H1 (cell line): ENCODE measurements at regions not wholly inside any gene's neighbourhood (a gene's known extent, or its start where the extent isn't known, plus 50 kb on each side); places are given as distances from the start of the nearest gene placed in this dataset.

Experiments
- BRCA1 ChIP-seq: IDR thresholded peaks from 2 replicates; pipeline ENCODE4 v1.6.1; 2012; ENCODE audit warnings: low read depth, low read length, improper control_type of control experiment
- CBX5 ChIP-seq: fragments of 300-800, 300-1000 bp; sonication (generic); IDR thresholded peaks from 2 replicates; pipeline ENCODE4 v1.7.1; 2016; ENCODE audit warnings: antibody characterized with exemption, low read length, low read depth
- CEBPB ChIP-seq: IDR thresholded peaks from 2 replicates; pipeline ENCODE4 v1.6.1; 2012; ENCODE audit warnings: low read depth, low read length
- KDM4A ChIP-seq: IDR thresholded peaks from one replicate; pipeline ENCODE4 v1.7.1; 2012; ENCODE audit warnings: low read depth, mild to moderate bottlenecking, moderate library complexity, low read length, inconsistent platforms; ENCODE audit not compliant: severe bottlenecking
- NANOG ChIP-seq: IDR thresholded peaks from 2 replicates; pipeline ENCODE4 v1.6.1; 2011; ENCODE audit warnings: low read length, low read depth, mild to moderate bottlenecking, inconsistent platforms; ENCODE audit not compliant: insufficient read depth, poor library complexity, severe bottlenecking
- POLR2A ChIP-seq, 2 experiments: IDR thresholded peaks; 1 replicate in 1 of 2; 2 replicates in 1 of 2; pipeline ENCODE4 v1.6.1; 2011; ENCODE audit warnings: low read depth in 2 of 2, low read length in 2 of 2, mild to moderate bottlenecking in 2 of 2; ENCODE audit errors: control extremely low read depth in 1 of 2
- RXRA ChIP-seq: IDR thresholded peaks from 2 replicates; pipeline ENCODE4 v1.6.1; 2011; ENCODE audit warnings: low read depth, mild to moderate bottlenecking, low read length, moderate library complexity; ENCODE audit not compliant: insufficient read depth
- SAP30 ChIP-seq: fragments of 300-600 bp; sonication (generic); IDR thresholded peaks from 2 replicates; pipeline ENCODE4 v1.7.1; 2012; ENCODE audit warnings: low read length, moderate library complexity, mild to moderate bottlenecking, inconsistent platforms; ENCODE audit not compliant: insufficient read depth, insufficient replicate concordance
- SIN3A ChIP-seq, 2 experiments: IDR thresholded peaks in 1 of 2; conservative IDR thresholded peaks in 1 of 2; 2 replicates each; pipeline ENCODE4 v1.6.1; 2011 to 2012; ENCODE audit warnings: low read length in 2 of 2, improper control_type of control experiment in 1 of 2, low read depth in 1 of 2, mild to moderate bottlenecking in 1 of 2
- SP2 ChIP-seq: IDR thresholded peaks from 2 replicates; pipeline ENCODE4 v1.6.1; 2012; ENCODE audit warnings: mild to moderate bottlenecking, low read length, inconsistent platforms
- SP4 ChIP-seq: IDR thresholded peaks from 2 replicates; pipeline ENCODE4 v1.6.1; 2012; ENCODE audit warnings: low read length, inconsistent platforms
- TF ChIP-seq, protein P1 (sequence below): fragments of 300-600 bp; sonication (generic); IDR thresholded peaks from 2 replicates; pipeline ENCODE4 v1.7.1; 2012; ENCODE audit warnings: low read length, moderate library complexity, mild to moderate bottlenecking, inconsistent platforms; ENCODE audit not compliant: insufficient replicate concordance

- TF ChIP-seq, protein P1, sequence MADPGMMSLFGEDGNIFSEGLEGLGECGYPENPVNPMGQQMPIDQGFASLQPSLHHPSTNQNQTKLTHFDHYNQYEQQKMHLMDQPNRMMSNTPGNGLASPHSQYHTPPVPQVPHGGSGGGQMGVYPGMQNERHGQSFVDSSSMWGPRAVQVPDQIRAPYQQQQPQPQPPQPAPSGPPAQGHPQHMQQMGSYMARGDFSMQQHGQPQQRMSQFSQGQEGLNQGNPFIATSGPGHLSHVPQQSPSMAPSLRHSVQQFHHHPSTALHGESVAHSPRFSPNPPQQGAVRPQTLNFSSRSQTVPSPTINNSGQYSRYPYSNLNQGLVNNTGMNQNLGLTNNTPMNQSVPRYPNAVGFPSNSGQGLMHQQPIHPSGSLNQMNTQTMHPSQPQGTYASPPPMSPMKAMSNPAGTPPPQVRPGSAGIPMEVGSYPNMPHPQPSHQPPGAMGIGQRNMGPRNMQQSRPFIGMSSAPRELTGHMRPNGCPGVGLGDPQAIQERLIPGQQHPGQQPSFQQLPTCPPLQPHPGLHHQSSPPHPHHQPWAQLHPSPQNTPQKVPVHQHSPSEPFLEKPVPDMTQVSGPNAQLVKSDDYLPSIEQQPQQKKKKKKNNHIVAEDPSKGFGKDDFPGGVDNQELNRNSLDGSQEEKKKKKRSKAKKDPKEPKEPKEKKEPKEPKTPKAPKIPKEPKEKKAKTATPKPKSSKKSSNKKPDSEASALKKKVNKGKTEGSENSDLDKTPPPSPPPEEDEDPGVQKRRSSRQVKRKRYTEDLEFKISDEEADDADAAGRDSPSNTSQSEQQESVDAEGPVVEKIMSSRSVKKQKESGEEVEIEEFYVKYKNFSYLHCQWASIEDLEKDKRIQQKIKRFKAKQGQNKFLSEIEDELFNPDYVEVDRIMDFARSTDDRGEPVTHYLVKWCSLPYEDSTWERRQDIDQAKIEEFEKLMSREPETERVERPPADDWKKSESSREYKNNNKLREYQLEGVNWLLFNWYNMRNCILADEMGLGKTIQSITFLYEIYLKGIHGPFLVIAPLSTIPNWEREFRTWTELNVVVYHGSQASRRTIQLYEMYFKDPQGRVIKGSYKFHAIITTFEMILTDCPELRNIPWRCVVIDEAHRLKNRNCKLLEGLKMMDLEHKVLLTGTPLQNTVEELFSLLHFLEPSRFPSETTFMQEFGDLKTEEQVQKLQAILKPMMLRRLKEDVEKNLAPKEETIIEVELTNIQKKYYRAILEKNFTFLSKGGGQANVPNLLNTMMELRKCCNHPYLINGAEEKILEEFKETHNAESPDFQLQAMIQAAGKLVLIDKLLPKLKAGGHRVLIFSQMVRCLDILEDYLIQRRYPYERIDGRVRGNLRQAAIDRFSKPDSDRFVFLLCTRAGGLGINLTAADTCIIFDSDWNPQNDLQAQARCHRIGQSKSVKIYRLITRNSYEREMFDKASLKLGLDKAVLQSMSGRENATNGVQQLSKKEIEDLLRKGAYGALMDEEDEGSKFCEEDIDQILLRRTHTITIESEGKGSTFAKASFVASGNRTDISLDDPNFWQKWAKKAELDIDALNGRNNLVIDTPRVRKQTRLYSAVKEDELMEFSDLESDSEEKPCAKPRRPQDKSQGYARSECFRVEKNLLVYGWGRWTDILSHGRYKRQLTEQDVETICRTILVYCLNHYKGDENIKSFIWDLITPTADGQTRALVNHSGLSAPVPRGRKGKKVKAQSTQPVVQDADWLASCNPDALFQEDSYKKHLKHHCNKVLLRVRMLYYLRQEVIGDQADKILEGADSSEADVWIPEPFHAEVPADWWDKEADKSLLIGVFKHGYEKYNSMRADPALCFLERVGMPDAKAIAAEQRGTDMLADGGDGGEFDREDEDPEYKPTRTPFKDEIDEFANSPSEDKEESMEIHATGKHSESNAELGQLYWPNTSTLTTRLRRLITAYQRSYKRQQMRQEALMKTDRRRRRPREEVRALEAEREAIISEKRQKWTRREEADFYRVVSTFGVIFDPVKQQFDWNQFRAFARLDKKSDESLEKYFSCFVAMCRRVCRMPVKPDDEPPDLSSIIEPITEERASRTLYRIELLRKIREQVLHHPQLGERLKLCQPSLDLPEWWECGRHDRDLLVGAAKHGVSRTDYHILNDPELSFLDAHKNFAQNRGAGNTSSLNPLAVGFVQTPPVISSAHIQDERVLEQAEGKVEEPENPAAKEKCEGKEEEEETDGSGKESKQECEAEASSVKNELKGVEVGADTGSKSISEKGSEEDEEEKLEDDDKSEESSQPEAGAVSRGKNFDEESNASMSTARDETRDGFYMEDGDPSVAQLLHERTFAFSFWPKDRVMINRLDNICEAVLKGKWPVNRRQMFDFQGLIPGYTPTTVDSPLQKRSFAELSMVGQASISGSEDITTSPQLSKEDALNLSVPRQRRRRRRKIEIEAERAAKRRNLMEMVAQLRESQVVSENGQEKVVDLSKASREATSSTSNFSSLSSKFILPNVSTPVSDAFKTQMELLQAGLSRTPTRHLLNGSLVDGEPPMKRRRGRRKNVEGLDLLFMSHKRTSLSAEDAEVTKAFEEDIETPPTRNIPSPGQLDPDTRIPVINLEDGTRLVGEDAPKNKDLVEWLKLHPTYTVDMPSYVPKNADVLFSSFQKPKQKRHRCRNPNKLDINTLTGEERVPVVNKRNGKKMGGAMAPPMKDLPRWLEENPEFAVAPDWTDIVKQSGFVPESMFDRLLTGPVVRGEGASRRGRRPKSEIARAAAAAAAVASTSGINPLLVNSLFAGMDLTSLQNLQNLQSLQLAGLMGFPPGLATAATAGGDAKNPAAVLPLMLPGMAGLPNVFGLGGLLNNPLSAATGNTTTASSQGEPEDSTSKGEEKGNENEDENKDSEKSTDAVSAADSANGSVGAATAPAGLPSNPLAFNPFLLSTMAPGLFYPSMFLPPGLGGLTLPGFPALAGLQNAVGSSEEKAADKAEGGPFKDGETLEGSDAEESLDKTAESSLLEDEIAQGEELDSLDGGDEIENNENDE: no peak
- no peak for TF ChIP-seq CBX5
- TF ChIP-seq KDM4A: no peak
- TF ChIP-seq SAP30: no peak
- TF ChIP-seq SP4: no peak
- TF ChIP-seq SP2: no peak
- TF ChIP-seq BRCA1: no peak
- TF ChIP-seq SIN3A (conservative IDR thresholded peaks at IDR 0.05 in 1 of 2, IDR thresholded peaks at IDR 0.05 in 1 of 2; ENCODE audit: low read depth in 1 of 2, low read length in 2 of 2): no peak
- TF ChIP-seq NANOG: no peak
- TF ChIP-seq CEBPB: no peak
- no peak for TF ChIP-seq RXRA
- TF ChIP-seq POLR2A (IDR thresholded peaks at IDR 0.05; ENCODE audit: control extremely low read depth in 1 of 2, low read depth in 2 of 2, low read length in 2 of 2): no peak
These were observed 92.5 kb upstream of the INHBA start (continued) for GRCh38 chr7:41795276-41795833.
